Bronchial epithelial cell (primary cell): ENCODE measurements at regions not wholly inside any gene's neighbourhood (a gene's known extent, or its start where the extent isn't known, plus 50 kb on each side); places are given as distances from the start of the nearest gene placed in this dataset.

Source experiments
- DNase-seq: peaks from one replicate; pipeline ENCODE4 v3.0.0-alpha.2; 2010; ENCODE audit warnings: low read depth
- FAIRE-seq: peaks from 2 replicates; lab custom pipeline; 2011; peaks lifted over from hg19 to GRCh38; lab: Jason Lieb, UNC
- H3K27me3 ChIP-seq: 2 replicates; pipeline ENCODE4 v1.5.1; 2011; ENCODE audit warnings: low read length; ENCODE audit not compliant: control insufficient read depth, insufficient read depth
- H3K36me3 ChIP-seq: 2 replicates; pipeline ENCODE4 v1.5.1; 2011; ENCODE audit warnings: low read length; ENCODE audit not compliant: control insufficient read depth, insufficient read depth
- H3K4me3 ChIP-seq: 2 replicates; pipeline ENCODE4 v1.5.1; 2011; ENCODE audit warnings: mild to moderate bottlenecking, low read depth, low read length, control low read depth
- TF ChIP-seq, protein P1 (sequence below): IDR thresholded peaks from 2 replicates; pipeline ENCODE4 v1.5.1; 2011; ENCODE audit warnings: mild to moderate bottlenecking, moderate library complexity, low read length, control low read depth, inconsistent platforms; ENCODE audit not compliant: insufficient read depth, severe bottlenecking

DNA sequence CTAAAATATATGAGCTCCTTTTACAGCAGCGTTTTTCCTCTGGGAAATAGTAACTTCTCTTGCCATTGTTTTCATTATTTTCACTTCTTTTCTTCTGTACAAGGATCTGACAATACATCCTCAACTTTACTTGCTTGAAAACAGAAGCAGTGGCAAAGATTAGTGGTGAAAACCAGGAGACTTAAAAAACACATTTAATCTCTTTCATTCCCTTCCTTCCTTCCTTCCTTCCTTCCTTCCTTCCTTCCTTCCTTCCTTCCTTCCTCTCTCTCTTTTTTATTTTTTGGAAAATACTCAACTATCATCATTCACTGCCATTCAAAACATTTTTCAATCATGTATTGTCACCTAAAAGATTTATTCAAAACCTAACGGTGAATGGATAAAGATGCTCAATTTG is 1411.4 kb downstream of the NCAM2 start:
- Histone ChIP-seq H3K4me3 (no peak overlapping the region), H3K27me3 (no peaks in the 10 kb centered on the region), H3K36me3 (no peaks in the 10 kb centered on the region)
- TF ChIP-seq, protein P1, sequence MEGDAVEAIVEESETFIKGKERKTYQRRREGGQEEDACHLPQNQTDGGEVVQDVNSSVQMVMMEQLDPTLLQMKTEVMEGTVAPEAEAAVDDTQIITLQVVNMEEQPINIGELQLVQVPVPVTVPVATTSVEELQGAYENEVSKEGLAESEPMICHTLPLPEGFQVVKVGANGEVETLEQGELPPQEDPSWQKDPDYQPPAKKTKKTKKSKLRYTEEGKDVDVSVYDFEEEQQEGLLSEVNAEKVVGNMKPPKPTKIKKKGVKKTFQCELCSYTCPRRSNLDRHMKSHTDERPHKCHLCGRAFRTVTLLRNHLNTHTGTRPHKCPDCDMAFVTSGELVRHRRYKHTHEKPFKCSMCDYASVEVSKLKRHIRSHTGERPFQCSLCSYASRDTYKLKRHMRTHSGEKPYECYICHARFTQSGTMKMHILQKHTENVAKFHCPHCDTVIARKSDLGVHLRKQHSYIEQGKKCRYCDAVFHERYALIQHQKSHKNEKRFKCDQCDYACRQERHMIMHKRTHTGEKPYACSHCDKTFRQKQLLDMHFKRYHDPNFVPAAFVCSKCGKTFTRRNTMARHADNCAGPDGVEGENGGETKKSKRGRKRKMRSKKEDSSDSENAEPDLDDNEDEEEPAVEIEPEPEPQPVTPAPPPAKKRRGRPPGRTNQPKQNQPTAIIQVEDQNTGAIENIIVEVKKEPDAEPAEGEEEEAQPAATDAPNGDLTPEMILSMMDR, result no peak
- DNase-seq (no peak), FAIRE-seq (no peak)

DNA sequence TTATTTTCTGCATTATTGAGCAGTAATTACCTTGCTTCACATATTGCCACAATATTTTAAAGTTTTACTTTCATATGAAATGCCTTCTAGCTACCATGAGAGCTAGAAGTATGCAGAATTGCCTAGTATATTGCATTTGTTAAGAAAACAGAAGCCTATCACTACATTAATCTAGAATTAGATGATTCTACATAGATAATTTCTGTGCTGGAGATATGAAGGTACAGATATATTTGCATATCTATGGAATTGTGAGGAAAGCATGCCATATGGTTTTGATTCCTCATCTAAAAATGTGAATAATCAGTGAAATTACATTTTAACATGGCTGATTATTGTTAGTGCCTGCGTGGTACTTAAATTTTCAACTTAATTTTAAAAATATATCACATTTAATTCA is 1418.3 kb downstream of the NCAM2 start:
- Histone ChIP-seq H3K4me3 (no peak overlapping the region), H3K27me3 (no peaks in the 10 kb centered on the region), H3K36me3 (no peaks in the 10 kb centered on the region)
- DNase-seq (no peak), FAIRE-seq (no peak)
- TF ChIP-seq, protein P1, result no peak

DNA sequence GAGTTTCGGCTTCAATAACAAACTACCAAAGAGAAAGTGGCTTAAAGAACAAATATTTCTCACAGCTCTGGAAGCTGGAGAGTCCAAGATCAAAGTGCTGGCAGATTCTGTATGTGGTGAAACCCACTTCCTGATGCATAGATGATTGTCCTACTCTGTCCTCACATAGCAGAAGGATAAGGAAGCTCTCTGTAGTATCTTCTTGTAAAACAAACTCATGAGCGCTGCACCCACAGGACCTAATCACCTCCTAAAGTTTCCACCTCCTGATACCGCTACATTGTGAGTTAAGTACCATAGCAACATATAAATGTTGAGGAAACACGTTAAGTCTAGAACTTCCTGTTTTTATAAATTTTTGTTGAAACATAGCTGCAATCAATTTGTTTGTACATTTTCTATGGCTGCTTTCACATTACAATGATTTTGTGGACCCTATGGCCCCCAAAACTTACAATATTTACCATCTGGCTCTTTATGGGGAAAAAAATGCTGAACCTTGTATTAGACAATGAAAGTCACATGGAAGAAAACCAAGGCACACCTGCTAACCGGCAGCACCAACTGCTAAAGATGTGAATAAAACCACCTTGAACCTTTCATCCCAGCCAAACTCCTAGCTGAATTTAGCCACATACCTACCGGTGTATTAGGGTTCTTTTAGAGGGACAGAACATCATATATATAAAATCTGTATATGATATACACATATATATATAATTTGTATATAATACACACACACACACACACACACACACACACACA is 1423.4 kb downstream of the NCAM2 start:
- FAIRE-seq (no peak), DNase-seq (no peak)
- Histone ChIP-seq H3K4me3 (no peak overlapping the region), H3K27me3 (no peaks in the 10 kb centered on the region), H3K36me3 (no peaks in the 10 kb centered on the region)
- TF ChIP-seq, protein P1, result no peak

DNA sequence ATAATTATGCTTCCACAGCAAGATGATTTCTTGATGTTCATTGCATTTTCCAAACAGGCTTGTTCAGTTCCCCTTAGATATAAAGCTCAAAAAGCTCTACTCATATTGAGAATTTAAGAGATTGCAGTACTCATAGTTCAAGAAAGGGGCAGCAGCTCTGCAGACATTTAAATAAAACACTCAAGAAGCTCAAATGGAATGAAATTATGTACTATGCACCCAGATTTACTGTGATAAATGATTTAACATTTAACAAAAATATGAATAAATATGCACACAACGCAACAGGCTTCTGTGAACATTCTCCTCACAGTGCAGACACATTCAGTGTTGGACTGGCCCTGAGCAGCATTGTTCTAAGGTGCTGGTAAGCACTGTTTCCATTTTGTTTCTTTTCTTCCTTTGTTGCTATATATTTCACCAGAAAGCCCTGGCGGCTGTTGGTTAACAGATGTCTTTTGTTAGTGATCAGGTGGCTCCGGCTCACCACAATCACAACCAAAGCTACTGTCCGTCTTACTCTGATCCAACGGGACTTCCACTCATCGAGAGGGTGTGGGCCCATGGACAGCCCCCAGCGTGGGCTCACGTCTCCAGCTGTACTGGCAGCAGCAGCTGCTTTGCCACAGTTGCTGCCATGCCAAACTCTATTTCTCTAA is 1440.3 kb downstream of the NCAM2 start:
- no peaks in the 10 kb centered on the region for H3K36me3 ChIP-seq
- FAIRE-seq (no peak), DNase-seq (no peak)
- no peak overlapping the region for H3K4me3 ChIP-seq
- TF ChIP-seq, protein P1, result no peak
- no peaks in the 10 kb centered on the region for H3K27me3 ChIP-seq

DNA sequence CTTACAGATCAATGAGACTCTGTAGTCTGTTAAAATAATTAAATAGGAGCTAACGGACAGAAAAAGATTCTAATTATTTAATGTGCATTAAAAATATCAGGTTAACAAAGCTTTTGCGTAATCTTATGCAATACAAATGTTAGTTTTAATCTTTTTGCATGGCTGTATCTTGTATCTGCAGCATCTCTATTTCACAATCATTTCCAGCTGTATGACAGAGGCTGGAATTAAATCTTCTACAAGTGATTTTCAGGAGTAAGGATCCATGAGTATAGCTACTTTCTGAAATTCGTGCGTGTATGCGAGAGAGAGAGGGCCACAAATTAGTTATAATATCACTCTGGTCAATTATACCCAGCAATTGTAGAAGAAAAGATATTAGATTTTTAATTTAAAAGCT is 1446.8 kb downstream of the NCAM2 start:
- no peak for FAIRE-seq
- Histone ChIP-seq H3K4me3 (no peak overlapping the region), H3K27me3 (no peaks in the 10 kb centered on the region), H3K36me3 (no peaks in the 10 kb centered on the region)
- no peak for DNase-seq
- TF ChIP-seq, protein P1, result no peak

DNA sequence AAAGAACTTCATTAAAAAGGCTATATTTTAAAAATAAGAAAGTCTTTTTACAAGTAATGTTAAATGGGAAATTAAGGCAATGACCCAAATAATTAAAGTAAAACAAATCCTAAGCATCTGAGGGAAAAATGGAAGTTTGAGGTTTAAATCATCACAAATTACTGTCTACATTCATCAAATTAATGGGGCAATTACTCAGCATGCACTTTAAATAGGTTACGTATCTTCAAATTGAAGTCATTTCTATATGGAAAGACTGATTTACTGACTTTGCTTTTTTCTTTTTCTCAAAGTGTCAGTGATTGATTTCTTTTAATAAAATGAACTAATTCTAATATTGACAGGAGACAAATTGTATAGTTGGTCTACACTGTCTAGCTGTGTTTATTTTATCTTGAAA is 1452.3 kb downstream of the NCAM2 start:
- Histone ChIP-seq H3K36me3 (no peaks in the 10 kb centered on the region), H3K27me3 (no peaks in the 10 kb centered on the region), H3K4me3 (no peak overlapping the region)
- DNase-seq (no peak), FAIRE-seq (no peak)
- TF ChIP-seq, protein P1, result no peak
